HepG2 (cell line): ENCODE measurements at regions not wholly inside any gene's neighbourhood (a gene's known extent, or its start where the extent isn't known, plus 50 kb on each side); places are given as distances from the start of the nearest gene placed in this dataset.

Experiments
- AKAP8 ChIP-seq: sonication (generic); formaldehyde crosslinking; IDR thresholded peaks from 2 replicates; pipeline ENCODE4 v1.5.1; 2020; ENCODE audit warnings: mild to moderate bottlenecking, missing genetic modification reagents
- ERF ChIP-seq: IDR thresholded peaks from 2 replicates; pipeline ENCODE4 v1.6.1; 2018; ENCODE audit warnings: missing biosample characterization, missing genetic modification reagents
- FOXA1 ChIP-seq, 2 experiments: fragments of 450-650 bp in 1 of 2; sonication (generic) in 1 of 2; formaldehyde crosslinking in 1 of 2; IDR thresholded peaks; 2 replicates each; pipeline versions ENCODE4 v1.4.0 to v1.6.1; 2016 to 2020; ENCODE audit warnings: missing genetic modification reagents in 1 of 2
- FOXC1 ChIP-seq: sonication (generic); formaldehyde crosslinking; IDR thresholded peaks from 2 replicates; pipeline ENCODE4 v1.8.0; 2022; ENCODE audit warnings: mild to moderate bottlenecking, missing genetic modification reagents, borderline replicate concordance
- NFE2 ChIP-seq: sonication (generic); formaldehyde crosslinking; IDR thresholded peaks from 2 replicates; pipeline ENCODE4 v1.4.0; 2020; ENCODE audit warnings: missing genetic modification reagents
- POLR2A ChIP-seq, 2 experiments: IDR thresholded peaks; 2 replicates each; pipeline ENCODE4 v1.6.1; 2011; ENCODE audit warnings: low read depth in 2 of 2, low read length in 2 of 2, mild to moderate bottlenecking in 1 of 2, moderate library complexity in 1 of 2; ENCODE audit not compliant: insufficient read depth in 1 of 2
- PRPF4 ChIP-seq: fragments of 200-400 bp; formaldehyde crosslinking; IDR thresholded peaks from 2 replicates; pipeline ENCODE4 v1.6.1; 2016; ENCODE audit warnings: low read length, low read depth; ENCODE audit not compliant: poor library complexity, severe bottlenecking
- RARA ChIP-seq: IDR thresholded peaks from 2 replicates; pipeline ENCODE4 v1.6.1; 2016; ENCODE audit warnings: missing genetic modification reagents, missing compliant biosample characterization
- REPIN1 ChIP-seq: sonication (generic); formaldehyde crosslinking; IDR thresholded peaks from 2 replicates; pipeline ENCODE4 v1.8.0; 2022; ENCODE audit warnings: missing genetic modification reagents, low read depth, mild to moderate bottlenecking, borderline replicate concordance
- RXRB ChIP-seq: IDR thresholded peaks from 2 replicates; pipeline ENCODE4 v1.6.1; 2016; ENCODE audit warnings: borderline replicate concordance, missing genetic modification reagents, missing compliant biosample characterization
- SKI ChIP-seq: fragments of 450-650 bp; IDR thresholded peaks from one replicate; pipeline ENCODE4 v1.6.1; 2018; ENCODE audit warnings: mild to moderate bottlenecking; ENCODE audit not compliant: partially characterized antibody
- SMYD3 ChIP-seq: sonication (generic); formaldehyde crosslinking; IDR thresholded peaks from 2 replicates; pipeline ENCODE4 v1.8.1; 2023; ENCODE audit warnings: mild to moderate bottlenecking, missing genetic modification reagents
- SRSF4 ChIP-seq: fragments of 200-400 bp; formaldehyde crosslinking; IDR thresholded peaks from one replicate; pipeline ENCODE4 v1.6.1; 2018; ENCODE audit warnings: mild to moderate bottlenecking, low read depth, low read length, moderate library complexity; ENCODE audit not compliant: poor library complexity, severe bottlenecking
- TARDBP ChIP-seq: sonication (generic); formaldehyde crosslinking; IDR thresholded peaks from 2 replicates; pipeline ENCODE4 v1.8.0; 2022; ENCODE audit warnings: mild to moderate bottlenecking, missing genetic modification reagents
- TOPORS ChIP-seq: sonication (generic); formaldehyde crosslinking; IDR thresholded peaks from 2 replicates; pipeline ENCODE4 v1.8.0; 2023; ENCODE audit warnings: mild to moderate bottlenecking, missing genetic modification reagents
- ZNF337 ChIP-seq: sonication (generic); formaldehyde crosslinking; IDR thresholded peaks from 2 replicates; pipeline ENCODE4 v1.5.1; 2020; ENCODE audit warnings: missing genetic modification reagents, low read depth, mild to moderate bottlenecking, borderline replicate concordance
- ZNF460 ChIP-seq: sonication (generic); formaldehyde crosslinking; IDR thresholded peaks from 2 replicates; pipeline ENCODE4 v1.5.1; 2020; ENCODE audit warnings: missing genetic modification reagents, mild to moderate bottlenecking, borderline replicate concordance
- ZNF605 ChIP-seq: sonication (generic); formaldehyde crosslinking; IDR thresholded peaks from 2 replicates; pipeline ENCODE4 v1.8.0; 2022; ENCODE audit warnings: mild to moderate bottlenecking, missing genetic modification reagents
- TF ChIP-seq, protein P1 (sequence below): sonication (generic); formaldehyde crosslinking; IDR thresholded peaks from 2 replicates; pipeline ENCODE4 v1.5.0; 2020; ENCODE audit warnings: missing genetic modification reagents
- TF ChIP-seq, protein P2 (sequence below): sonication (generic); formaldehyde crosslinking; IDR thresholded peaks from 2 replicates; pipeline ENCODE4 v1.4.0; 2020; ENCODE audit warnings: missing genetic modification reagents
- TF ChIP-seq, protein P3 (sequence below): sonication (generic); formaldehyde crosslinking; IDR thresholded peaks from 2 replicates; pipeline ENCODE4 v1.5.1; 2020; ENCODE audit warnings: mild to moderate bottlenecking, missing genetic modification reagents, borderline replicate concordance

DNA sequence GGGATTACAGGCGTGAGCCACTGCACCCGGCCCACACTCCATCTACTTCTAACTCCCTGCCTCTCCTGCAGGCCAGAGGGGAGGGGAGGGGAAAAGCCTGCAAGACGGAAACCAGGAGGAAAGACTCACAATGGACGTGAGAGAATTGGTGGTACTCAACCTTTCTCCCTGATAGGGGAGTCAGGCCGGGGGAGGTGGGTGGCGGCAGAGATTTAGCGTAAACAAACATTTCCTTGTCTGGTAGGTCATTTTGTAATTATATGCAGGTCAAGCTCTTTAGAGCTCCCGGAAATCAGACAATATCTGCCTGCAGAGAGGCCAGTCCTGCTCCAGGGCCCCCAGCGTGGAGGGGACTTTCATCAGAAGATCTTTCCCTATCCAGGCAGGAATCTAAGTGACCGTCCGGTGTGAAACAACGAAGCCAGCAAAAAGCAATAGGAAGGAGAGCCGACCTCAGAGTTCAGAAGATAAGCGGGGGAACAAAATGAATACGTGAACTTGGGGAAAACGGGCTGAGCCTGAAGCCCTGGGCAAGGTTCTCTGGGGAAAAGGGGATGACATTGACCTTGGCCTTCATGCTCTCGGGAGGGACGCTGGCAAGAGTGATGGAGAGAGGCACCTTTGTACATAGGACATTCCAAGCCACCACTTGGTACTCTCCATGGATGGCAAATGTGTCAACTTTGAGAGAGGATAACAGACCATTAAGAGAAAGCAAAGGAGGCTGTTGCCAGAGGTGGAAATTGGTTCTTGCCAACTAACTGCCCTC, 62.3 kb downstream of the SPRING1 start (continued):
- TF ChIP-seq ZNF605 (CRISPR knock-in tag) = no peak
- TF ChIP-seq ZNF337 (CRISPR knock-in tag) = no peak
- TF ChIP-seq TOPORS (CRISPR knock-in tag) = no peak
- TF ChIP-seq, protein P1, sequence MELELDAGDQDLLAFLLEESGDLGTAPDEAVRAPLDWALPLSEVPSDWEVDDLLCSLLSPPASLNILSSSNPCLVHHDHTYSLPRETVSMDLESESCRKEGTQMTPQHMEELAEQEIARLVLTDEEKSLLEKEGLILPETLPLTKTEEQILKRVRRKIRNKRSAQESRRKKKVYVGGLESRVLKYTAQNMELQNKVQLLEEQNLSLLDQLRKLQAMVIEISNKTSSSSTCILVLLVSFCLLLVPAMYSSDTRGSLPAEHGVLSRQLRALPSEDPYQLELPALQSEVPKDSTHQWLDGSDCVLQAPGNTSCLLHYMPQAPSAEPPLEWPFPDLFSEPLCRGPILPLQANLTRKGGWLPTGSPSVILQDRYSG = no peak
- TF ChIP-seq TARDBP = no peak
- no peak for TF ChIP-seq REPIN1 (CRISPR knock-in tag)
- TF ChIP-seq RARA (CRISPR knock-in tag) = peak; percentile 56
- TF ChIP-seq SKI = peak; percentile 28
- TF ChIP-seq, protein P2, sequence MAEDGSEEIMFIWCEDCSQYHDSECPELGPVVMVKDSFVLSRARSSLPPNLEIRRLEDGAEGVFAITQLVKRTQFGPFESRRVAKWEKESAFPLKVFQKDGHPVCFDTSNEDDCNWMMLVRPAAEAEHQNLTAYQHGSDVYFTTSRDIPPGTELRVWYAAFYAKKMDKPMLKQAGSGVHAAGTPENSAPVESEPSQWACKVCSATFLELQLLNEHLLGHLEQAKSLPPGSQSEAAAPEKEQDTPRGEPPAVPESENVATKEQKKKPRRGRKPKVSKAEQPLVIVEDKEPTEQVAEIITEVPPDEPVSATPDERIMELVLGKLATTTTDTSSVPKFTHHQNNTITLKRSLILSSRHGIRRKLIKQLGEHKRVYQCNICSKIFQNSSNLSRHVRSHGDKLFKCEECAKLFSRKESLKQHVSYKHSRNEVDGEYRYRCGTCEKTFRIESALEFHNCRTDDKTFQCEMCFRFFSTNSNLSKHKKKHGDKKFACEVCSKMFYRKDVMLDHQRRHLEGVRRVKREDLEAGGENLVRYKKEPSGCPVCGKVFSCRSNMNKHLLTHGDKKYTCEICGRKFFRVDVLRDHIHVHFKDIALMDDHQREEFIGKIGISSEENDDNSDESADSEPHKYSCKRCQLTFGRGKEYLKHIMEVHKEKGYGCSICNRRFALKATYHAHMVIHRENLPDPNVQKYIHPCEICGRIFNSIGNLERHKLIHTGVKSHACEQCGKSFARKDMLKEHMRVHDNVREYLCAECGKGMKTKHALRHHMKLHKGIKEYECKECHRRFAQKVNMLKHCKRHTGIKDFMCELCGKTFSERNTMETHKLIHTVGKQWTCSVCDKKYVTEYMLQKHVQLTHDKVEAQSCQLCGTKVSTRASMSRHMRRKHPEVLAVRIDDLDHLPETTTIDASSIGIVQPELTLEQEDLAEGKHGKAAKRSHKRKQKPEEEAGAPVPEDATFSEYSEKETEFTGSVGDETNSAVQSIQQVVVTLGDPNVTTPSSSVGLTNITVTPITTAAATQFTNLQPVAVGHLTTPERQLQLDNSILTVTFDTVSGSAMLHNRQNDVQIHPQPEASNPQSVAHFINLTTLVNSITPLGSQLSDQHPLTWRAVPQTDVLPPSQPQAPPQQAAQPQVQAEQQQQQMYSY (CRISPR knock-in tag) = no peak
- TF ChIP-seq SRSF4 = no peak
- TF ChIP-seq FOXA1 (IDR thresholded peaks at IDR 0.05) = no peak
- TF ChIP-seq FOXA1 (CRISPR knock-in tag; IDR thresholded peaks at IDR 0.05) = no peak
- TF ChIP-seq POLR2A (IDR thresholded peaks at IDR 0.05; ENCODE audit: insufficient read depth in 1 of 2, low read depth in 2 of 2, low read length in 2 of 2) = no peak
- TF ChIP-seq PRPF4 = no peak
- TF ChIP-seq ERF (CRISPR knock-in tag) = no peak
- no peak for TF ChIP-seq SMYD3 (CRISPR knock-in tag)
- no peak for TF ChIP-seq AKAP8 (CRISPR knock-in tag)
- TF ChIP-seq RXRB = 0 out of 2 replicates have a peak, but pooled peaks have one; percentile 16
- TF ChIP-seq, protein P3, sequence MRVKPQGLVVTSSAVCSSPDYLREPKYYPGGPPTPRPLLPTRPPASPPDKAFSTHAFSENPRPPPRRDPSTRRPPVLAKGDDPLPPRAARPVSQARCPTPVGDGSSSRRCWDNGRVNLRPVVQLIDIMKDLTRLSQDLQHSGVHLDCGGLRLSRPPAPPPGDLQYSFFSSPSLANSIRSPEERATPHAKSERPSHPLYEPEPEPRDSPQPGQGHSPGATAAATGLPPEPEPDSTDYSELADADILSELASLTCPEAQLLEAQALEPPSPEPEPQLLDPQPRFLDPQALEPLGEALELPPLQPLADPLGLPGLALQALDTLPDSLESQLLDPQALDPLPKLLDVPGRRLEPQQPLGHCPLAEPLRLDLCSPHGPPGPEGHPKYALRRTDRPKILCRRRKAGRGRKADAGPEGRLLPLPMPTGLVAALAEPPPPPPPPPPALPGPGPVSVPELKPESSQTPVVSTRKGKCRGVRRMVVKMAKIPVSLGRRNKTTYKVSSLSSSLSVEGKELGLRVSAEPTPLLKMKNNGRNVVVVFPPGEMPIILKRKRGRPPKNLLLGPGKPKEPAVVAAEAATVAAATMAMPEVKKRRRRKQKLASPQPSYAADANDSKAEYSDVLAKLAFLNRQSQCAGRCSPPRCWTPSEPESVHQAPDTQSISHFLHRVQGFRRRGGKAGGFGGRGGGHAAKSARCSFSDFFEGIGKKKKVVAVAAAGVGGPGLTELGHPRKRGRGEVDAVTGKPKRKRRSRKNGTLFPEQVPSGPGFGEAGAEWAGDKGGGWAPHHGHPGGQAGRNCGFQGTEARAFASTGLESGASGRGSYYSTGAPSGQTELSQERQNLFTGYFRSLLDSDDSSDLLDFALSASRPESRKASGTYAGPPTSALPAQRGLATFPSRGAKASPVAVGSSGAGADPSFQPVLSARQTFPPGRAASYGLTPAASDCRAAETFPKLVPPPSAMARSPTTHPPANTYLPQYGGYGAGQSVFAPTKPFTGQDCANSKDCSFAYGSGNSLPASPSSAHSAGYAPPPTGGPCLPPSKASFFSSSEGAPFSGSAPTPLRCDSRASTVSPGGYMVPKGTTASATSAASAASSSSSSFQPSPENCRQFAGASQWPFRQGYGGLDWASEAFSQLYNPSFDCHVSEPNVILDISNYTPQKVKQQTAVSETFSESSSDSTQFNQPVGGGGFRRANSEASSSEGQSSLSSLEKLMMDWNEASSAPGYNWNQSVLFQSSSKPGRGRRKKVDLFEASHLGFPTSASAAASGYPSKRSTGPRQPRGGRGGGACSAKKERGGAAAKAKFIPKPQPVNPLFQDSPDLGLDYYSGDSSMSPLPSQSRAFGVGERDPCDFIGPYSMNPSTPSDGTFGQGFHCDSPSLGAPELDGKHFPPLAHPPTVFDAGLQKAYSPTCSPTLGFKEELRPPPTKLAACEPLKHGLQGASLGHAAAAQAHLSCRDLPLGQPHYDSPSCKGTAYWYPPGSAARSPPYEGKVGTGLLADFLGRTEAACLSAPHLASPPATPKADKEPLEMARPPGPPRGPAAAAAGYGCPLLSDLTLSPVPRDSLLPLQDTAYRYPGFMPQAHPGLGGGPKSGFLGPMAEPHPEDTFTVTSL (CRISPR knock-in tag) = no peak
- no peak for TF ChIP-seq NFE2
- TF ChIP-seq ZNF460 (CRISPR knock-in tag) = no peak
- TF ChIP-seq FOXC1 (CRISPR knock-in tag) = no peak
